CD4-positive, alpha-beta T cell treated with Interferon gamma for 1 hour (primary cell): ENCODE measurements at regions not wholly inside any gene's neighbourhood (a gene's known extent, or its start where the extent isn't known, plus 50 kb on each side); places are given as distances from the start of the nearest gene placed in this dataset.
A peak's percentile ranks its signal among the peaks of the same experiment; 100 is the strongest.

Experiments
- DNase-seq: peaks from one replicate; pipeline ENCODE4 v3.0.0-alpha.2; 2020

DNA sequence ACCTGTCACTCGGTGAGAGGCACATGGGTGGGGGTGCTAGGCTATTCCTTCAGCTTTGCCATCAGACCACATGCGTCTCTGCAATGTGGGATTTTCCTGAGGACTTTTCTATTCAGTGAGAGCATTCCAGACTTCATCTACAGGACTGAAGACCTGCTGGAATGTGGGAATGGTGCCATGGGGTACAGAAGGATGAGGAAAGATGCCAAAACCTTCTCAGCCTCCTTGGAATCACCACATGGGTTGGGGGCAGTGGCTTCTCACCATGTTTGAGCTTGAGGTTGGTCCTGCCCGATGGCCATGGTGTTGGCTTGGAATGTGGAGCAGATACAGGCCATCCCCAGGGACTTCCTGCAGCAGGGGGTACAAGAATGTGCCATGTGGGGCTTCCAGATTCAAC is 80.9 kb upstream of the KLF13 start:
- DNase-seq: no peak

- no peak for DNase-seq
These were observed 79.2 kb upstream of the KLF13 start for GRCh38 chr15:31247404-31247803.

DNA sequence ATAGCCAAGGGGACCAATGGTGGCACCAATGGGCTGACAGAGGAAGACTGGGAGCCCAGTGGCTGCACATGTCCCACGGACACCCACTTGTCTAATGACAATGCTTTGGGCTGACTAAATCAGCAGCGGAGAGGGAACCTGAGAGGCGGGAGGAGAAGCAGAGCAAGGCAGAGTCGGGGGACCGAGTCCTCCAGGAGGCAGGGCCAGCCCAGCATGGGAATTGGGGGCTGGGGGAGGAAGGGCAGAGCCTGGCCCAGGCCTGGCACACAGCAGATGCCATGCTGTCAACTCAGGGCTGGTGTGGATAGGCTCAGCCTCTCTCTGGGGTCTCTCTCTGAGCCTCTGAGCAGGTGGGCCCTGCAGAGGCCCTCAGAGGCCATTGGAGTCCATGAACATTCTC is 78.4 kb upstream of the KLF13 start:
- no peak for DNase-seq

- no peak for DNase-seq
These were observed 77.7 kb upstream of the KLF13 start for GRCh38 chr15:31248951-31249350.

- DNase-seq: no peak
These were observed 76.6 kb upstream of the KLF13 start for GRCh38 chr15:31250033-31250432.

GRCh38 chr15:31251165-31251564 is 75.5 kb upstream of the KLF13 start:
- no peak for DNase-seq

GRCh38 chr15:31252171-31252785 is 74.4 kb upstream of the KLF13 start:
- no peak for DNase-seq

GRCh38 chr15:31254431-31255175 is 72.0 kb upstream of the KLF13 start:
- no peak for DNase-seq

- DNase-seq: no peak
These were observed 71.5 kb upstream of the KLF13 start for GRCh38 chr15:31255176-31255510.

GRCh38 chr15:31255732-31256377 is 70.8 kb upstream of the KLF13 start:
- peak; percentile 35 for DNase-seq

DNA sequence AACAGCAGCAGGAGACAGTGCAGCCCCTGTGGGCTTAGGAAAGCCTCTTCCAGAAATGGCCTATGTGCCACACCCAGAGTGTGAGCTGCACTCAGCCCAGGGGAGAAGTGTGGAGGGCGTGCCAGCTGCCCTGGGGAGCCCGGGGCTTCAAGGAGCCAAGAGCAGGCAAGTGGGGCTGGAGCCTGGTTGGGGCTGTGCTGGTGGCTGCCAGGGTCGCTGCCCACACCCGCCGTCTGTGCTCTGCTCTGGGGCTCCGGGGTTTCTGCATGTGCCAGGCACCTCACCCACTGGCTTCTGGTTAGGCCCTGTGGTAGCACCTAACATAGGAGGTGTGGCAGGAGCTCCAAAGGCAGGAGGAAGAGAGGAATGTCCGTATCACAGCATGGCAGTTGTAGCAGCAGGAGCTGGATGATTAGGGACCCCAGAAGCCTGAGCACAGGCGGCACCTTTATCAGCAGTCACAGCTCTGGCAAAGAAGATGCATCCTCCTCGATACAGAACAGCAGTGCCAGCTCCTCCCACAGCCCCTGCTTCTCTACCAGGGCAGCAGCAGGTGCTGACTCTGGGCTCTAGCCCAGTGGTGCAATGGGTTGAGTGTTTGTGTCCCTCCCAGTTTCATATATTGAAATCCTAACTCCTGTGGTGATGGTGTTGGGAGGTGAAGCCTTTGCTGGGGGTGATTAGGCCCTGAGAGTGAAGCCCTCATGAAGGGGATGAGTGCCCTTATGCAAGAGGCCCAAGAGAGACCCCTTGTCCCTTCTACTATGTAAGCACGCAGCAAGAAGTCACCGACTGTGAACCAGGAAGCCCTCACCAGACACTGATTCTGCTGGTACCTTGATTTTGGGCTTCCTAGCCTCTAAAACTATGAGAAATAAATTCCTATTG is 70.0 kb upstream of the KLF13 start:
- no peak for DNase-seq

GRCh38 chr15:31257286-31257685 is 69.3 kb upstream of the KLF13 start:
- DNase-seq: no peak

GRCh38 chr15:31258260-31258659 is 68.4 kb upstream of the KLF13 start:
- DNase-seq: no peak

GRCh38 chr15:31259562-31260252 is 66.9 kb upstream of the KLF13 start:
- no peak for DNase-seq

DNA sequence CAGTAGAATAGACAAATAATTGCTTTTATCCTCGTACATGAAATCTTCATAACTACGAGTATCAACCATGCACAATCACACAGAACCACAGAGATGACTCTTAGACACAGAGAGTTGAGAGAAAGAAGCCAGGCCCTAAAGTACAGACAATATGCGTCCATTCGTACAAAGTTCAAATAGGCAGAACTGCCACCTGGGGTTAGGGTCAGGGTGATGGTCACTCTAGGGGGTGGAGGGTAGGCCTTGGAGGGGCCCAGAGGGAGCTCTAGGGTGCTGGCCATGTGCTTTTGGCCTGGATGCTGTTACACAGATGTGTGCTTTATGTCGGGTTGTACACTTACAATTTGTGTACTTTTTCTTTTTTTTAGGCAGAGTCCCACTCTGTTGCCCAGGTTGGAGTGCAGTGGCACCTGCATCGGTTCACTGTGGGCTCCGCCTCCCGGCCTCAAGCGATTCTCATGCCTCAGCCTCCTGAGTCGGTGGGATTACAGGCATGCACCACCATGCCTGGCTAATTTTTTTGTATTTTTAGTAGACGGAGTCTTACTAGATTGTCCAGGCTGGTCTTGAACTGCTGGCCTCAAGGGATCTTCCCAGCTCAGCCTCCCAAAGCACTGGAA is 65.9 kb upstream of the KLF13 start:
- DNase-seq: no peak

GRCh38 chr15:31261266-31262142 is 65.1 kb upstream of the KLF13 start:
- DNase-seq: no peak

DNA sequence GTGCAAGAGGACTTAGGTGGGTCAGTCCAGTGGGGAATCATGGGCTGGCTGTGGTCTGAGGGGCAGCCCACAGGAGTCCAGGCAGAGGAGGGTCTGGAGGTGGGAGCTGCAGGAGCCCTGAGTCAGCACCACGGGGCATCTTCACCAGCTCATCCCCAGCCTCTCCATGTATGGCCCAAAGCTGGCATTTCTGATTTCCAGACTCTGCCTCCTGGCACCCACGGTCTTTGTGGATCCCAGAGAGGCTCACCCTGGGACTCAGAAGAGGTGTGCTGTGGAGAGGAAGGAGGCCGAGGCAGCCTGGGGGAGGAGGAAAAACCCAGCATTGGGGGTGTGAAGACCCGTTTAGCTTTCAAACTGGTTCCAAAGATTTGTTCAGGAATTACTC is 64.5 kb upstream of the KLF13 start:
- no peak for DNase-seq

DNA sequence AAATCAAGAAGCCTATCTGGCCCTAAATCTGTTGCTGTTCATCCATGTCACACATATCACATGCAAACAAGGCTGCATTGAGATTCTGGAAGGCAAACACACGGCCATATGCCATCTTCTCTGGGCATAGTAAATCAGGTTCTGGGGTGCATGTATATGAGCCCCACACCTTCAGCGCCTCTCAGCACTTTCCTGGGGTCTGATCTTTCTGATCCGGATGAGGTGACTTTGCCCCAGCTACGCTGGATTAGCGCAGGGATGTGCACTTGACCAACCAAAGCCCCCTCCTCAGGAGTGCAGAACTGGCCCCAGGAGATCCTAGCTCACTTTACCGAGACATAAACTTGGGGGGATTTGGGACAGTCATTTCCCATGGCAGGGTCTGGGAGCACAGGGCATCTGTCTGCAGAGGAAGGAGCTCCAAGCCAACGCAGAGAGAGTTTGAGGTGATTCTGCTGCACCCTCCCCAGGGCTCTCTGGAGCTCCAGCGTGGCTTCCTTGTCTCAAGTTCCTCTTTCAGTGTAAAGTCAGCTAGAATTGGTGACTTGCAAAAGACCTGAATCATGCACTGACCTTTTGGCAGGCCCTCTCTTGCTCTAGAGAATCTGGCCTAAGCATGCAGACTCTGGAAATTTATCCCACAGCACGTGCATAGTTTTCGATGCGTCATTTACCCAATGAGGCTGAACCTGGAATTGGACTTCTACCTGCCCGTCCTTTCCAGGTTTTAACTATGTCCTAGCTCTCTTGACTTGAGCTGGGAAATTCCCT is 63.5 kb upstream of the KLF13 start:
- DNase-seq: peak; percentile 66

DNA sequence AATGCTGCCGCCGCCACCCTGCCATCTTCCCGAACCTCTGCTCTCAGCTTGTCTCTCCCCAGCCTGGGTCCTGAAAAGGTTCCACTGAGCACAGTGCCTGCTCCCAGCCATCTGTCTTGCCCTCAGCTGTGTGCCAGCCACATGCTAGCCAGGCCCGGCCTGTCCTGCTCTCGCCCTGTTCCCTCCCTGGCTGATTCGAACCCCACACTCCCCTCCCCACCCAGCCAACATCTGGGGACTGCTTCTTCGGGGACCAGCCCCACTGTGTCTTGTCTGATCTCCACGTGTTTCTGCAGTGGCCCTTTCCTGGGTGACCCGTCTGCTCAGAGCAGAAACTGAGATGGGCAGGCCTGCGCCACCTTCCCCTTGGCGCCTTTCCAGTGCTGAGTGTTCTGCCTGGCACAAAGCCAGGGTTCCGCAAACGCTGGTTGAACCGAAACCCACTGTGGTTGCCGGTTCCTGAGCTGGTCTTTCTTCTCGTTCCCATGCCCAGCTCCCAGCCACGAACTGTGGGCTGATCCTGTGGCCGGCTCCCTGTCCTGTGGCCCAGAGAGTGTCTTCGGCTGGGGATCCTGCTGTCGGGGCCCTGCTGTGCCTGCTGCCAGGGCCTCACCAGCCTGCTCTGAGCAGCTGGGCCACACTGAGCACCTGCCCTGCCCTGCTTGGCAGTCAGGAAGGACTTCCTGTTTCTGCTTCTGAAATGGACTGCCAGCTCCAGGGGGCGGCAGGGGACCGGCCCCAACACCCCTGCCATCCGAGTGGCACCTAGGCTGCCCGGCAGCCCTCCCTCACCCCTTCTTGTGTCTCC is 62.7 kb upstream of the KLF13 start:
- DNase-seq: peak; percentile 80
